ENCODE measurements at regions not wholly inside any gene's neighbourhood (a gene's known extent, or its start where the extent isn't known, plus 50 kb on each side); places are given as distances from the start of the nearest gene placed in this dataset.

GRCh38 chr9:78397454-78397853, 100.5 kb downstream of the PSAT1 start:
- no peak for DNase-seq (ENCODE audit: insufficient read length, low spot score)

GRCh38 chr9:78399153-78399552, 102.2 kb downstream of the PSAT1 start:
- TF ChIP-seq CTCF (IDR thresholded peaks at IDR 0.05; ENCODE audit: insufficient read depth, missing control alignments), result no peak

More at GRCh38 chr9:78397454-78397853, 100.5 kb downstream of the PSAT1 start:
- FAIRE-seq, result no peak
- no peak for TF ChIP-seq CTCF (IDR thresholded peaks at IDR 0.05; ENCODE audit: insufficient read depth, missing control alignments)

DNA sequence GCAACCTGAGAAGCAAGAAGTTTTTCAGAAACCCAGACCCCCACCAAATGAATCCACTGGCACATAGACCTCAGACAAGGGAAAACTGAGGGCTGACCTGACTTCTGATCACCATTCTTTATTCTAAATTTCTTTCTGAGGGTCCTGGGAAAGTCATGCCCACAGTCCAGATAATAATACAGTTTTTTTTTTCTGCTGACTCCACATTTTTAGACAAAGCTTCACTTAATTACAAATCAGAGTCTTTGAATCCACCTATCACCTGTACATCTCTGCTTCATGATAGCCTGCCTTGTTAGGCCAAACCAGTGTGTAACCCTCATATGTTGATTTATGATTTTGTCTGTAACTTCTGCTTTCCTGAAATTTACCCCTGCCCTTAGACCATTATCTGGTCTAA, 103.6 kb downstream of the PSAT1 start:
- DNase-seq (ENCODE audit: insufficient read length, low spot score) (no peak), FAIRE-seq (no peak)
- TF ChIP-seq CTCF (IDR thresholded peaks at IDR 0.05; ENCODE audit: insufficient read depth, missing control alignments), result no peak

More at GRCh38 chr9:78399153-78399552, 102.2 kb downstream of the PSAT1 start:
- FAIRE-seq, result no peak
- DNase-seq (ENCODE audit: insufficient read length, low spot score), result no peak

DNA sequence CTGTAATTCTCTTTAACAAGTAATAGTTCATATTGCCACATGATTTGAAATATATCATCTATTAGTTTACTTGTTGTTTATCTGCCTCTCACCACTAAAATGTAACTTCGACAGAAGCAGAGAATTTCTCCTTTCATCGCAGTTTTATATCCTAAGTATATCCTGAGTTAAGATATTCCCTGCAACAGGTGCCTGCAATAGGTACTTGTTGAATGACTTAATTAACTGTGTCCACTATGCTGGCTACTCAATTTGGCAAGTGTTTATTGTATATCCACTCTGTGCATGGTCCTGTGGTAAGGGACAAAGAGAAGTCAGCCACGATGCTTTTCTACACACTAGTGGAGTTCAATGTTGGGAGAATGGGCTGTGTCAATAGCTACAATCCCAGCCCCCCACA, 108.5 kb downstream of the PSAT1 start:
- FAIRE-seq (no peak), DNase-seq (ENCODE audit: insufficient read length, low spot score) (no peak)
- TF ChIP-seq CTCF (IDR thresholded peaks at IDR 0.05; ENCODE audit: insufficient read depth, missing control alignments), result no peak

- DNase-seq (ENCODE audit: insufficient read length, low spot score) (no peak), FAIRE-seq (no peak)
- TF ChIP-seq CTCF (IDR thresholded peaks at IDR 0.05; ENCODE audit: insufficient read depth, missing control alignments), result no peak
Observed at GRCh38 chr9:78406146-78406545, 109.2 kb downstream of the PSAT1 start.

DNA sequence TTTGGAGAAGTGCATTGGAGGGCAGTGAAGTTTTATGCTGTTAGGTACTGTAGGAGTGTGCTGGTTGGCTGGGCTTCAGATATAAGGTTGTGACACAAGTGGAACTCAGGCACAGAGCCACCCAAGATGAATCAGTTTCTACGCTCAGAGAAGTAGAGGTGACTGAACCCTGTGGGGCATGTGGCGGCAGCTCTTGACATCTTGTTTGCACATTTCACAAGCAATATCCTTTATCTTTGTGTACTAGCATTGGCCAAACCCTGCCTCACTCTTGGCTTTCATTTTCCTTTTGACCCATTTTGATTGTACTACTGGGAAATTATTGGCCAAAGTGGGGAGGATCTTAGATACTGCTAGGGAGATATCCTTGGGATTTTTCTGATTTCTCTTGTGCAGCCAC, 110.0 kb downstream of the PSAT1 start:
- DNase-seq (ENCODE audit: insufficient read length, low spot score) (no peak), FAIRE-seq (no peak)
- TF ChIP-seq CTCF (IDR thresholded peaks at IDR 0.05; ENCODE audit: insufficient read depth, missing control alignments), result no peak

DNA sequence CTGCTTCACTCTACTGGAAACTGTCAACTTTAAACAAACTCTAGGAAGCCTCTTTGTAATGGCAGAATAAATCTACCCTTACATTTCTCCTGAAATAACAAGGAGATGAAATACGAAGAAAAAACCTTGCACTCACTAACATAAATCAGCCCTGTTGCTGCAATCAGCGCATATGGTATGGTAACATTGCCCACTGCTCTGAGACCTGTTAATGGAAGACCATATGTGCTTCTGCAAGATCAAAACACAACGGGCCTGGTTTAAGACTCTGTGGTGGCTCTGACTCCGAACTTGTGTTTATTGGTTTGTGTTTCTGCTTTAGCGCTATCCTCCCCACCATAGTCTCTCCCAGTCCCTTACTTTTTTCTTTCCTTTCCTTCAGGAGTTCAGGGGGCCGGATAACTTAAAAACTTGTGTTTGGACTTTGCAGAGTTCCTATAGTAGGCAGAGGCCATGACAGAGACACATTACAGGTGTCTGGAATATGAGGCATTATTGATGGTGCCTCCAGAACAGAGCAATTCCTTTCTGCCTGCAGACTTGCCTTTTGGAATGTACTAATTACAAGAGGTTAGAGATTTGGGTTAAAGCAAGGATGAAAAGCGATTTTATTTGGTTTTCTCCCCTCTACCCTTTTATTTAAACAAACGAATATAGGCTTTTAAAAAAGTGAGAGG, 110.8 kb downstream of the PSAT1 start:
- FAIRE-seq (no peak), DNase-seq (ENCODE audit: insufficient read length, low spot score) (no peak)
- TF ChIP-seq CTCF (IDR thresholded peaks at IDR 0.05; ENCODE audit: insufficient read depth, missing control alignments), result no peak

Measured in D721Med (cell line).